DND-41 (cell line): ENCODE measurements at regions not wholly inside any gene's neighbourhood (a gene's known extent, or its start where the extent isn't known, plus 50 kb on each side); places are given as distances from the start of the nearest gene placed in this dataset.

ENCODE experiments used
- ATAC-seq: fragments of 200-7000 bp; cut with Tn5 transposase; 3 replicates; pipeline ENCODE4 v1.9.1; 2021; ENCODE audit warnings: low read depth; ENCODE audit not compliant: insufficient read depth
- DNase-seq: peaks from one replicate; pipeline ENCODE4 v3.0.0-alpha.2; 2020
- H2AFZ ChIP-seq: 2 replicates; pipeline ENCODE4 v1.6.0; 2012; ENCODE audit warnings: low read depth, low read length
- H3K27ac ChIP-seq: 2 replicates; pipeline ENCODE4 v1.5.1; 2012; ENCODE audit warnings: low read length, inconsistent platforms
- H3K27me3 ChIP-seq: fragments of 200-600 bp; sonication (generic); 2 replicates; pipeline ENCODE4 v1.6.0; 2012; ENCODE audit warnings: low read length, mild to moderate bottlenecking, inconsistent platforms; ENCODE audit not compliant: insufficient read depth, poor library complexity
- H3K36me3 ChIP-seq: 2 replicates; pipeline ENCODE4 v1.5.1; 2012; ENCODE audit warnings: low read length, inconsistent platforms; ENCODE audit not compliant: insufficient read depth
- H3K4me1 ChIP-seq: 2 replicates; pipeline ENCODE4 v1.5.1; 2012; ENCODE audit warnings: mild to moderate bottlenecking, low read length; ENCODE audit not compliant: insufficient read depth
- H3K4me2 ChIP-seq: 2 replicates; pipeline ENCODE4 v1.6.0; 2012; ENCODE audit warnings: mild to moderate bottlenecking, moderate library complexity, low read length, inconsistent platforms; ENCODE audit not compliant: insufficient read depth
- H3K4me3 ChIP-seq, 2 experiments: fragments of 200-600 bp in 1 of 2; shearing (Covaris generic) in 1 of 2; 2 replicates each; pipeline ENCODE4 v1.5.1; 2012 to 2016; ENCODE audit warnings: inconsistent platforms in 2 of 2, low read length in 2 of 2, mild to moderate bottlenecking in 2 of 2, low read depth in 1 of 2, moderate library complexity in 1 of 2
- H3K79me2 ChIP-seq: 2 replicates; pipeline ENCODE4 v1.6.0; 2012; ENCODE audit warnings: low read length, inconsistent platforms; ENCODE audit not compliant: insufficient read depth
- H3K9ac ChIP-seq: 2 replicates; pipeline ENCODE4 v1.6.0; 2012; ENCODE audit warnings: low read depth, mild to moderate bottlenecking, inconsistent platforms, low read length, moderate library complexity
- H3K9me3 ChIP-seq: 2 replicates; pipeline ENCODE4 v1.5.1; 2012; ENCODE audit warnings: low read length, moderate library complexity, mild to moderate bottlenecking, inconsistent platforms; ENCODE audit not compliant: insufficient read depth, severe bottlenecking
- H4K20me1 ChIP-seq: 2 replicates; pipeline ENCODE4 v1.6.0; 2012; ENCODE audit warnings: low read length; ENCODE audit not compliant: insufficient read depth
- CTCF ChIP-seq: IDR thresholded peaks from 2 replicates; pipeline ENCODE4 v1.5.1; 2012; ENCODE audit warnings: borderline replicate concordance, low read length, moderate library complexity, mild to moderate bottlenecking; ENCODE audit not compliant: poor library complexity, severe bottlenecking; ENCODE audit errors: extremely low read depth
- EZH2 ChIP-seq: IDR thresholded peaks from 3 replicates; pipeline ENCODE4 v1.6.1; 2012; ENCODE audit warnings: borderline replicate concordance, low read depth, mild to moderate bottlenecking, moderate library complexity, low read length, inconsistent platforms; ENCODE audit not compliant: severe bottlenecking

GRCh38 chr5:89293810-89294209 is 410.8 kb upstream of the MEF2C start:
- no peak overlapping the region for H3K4me2 ChIP-seq
- H2AFZ ChIP-seq, result no peak overlapping the region
- DNase-seq (no peak), ATAC-seq (no peak)
- no peaks in the 10 kb centered on the region for H3K79me2 ChIP-seq
- no peaks in the 10 kb centered on the region for H3K9me3 ChIP-seq
- TF ChIP-seq CTCF (no peak), EZH2 (no peak)
- no peak overlapping the region for H3K4me3 ChIP-seq
- H3K9ac ChIP-seq, result no peak overlapping the region
- no peaks in the 10 kb centered on the region for H3K27me3 ChIP-seq
- H3K27ac ChIP-seq, result no peak overlapping the region
- H3K36me3 ChIP-seq, result no peaks in the 10 kb centered on the region
- no peaks in the 10 kb centered on the region for H3K4me1 ChIP-seq
- no peaks in the 10 kb centered on the region for H4K20me1 ChIP-seq

GRCh38 chr5:89292487-89292886 is 409.5 kb upstream of the MEF2C start:
- no peak overlapping the region for H3K9ac ChIP-seq
- H3K4me1 ChIP-seq, result no peaks in the 10 kb centered on the region
- no peak overlapping the region for H2AFZ ChIP-seq
- no peaks in the 10 kb centered on the region for H3K9me3 ChIP-seq
- no peaks in the 10 kb centered on the region for H3K36me3 ChIP-seq
- H3K4me3 ChIP-seq, result no peak overlapping the region
- no peaks in the 10 kb centered on the region for H4K20me1 ChIP-seq
- no peak overlapping the region for H3K4me2 ChIP-seq
- no peak for DNase-seq
- H3K79me2 ChIP-seq, result no peaks in the 10 kb centered on the region
- no peak for ATAC-seq
- no peak overlapping the region for H3K27ac ChIP-seq
- TF ChIP-seq CTCF (no peak), EZH2 (no peak)
- H3K27me3 ChIP-seq, result no peaks in the 10 kb centered on the region

- TF ChIP-seq CTCF, result no peak
- no peak for TF ChIP-seq EZH2
- H3K4me2 ChIP-seq, result no peak overlapping the region
Observed at GRCh38 chr5:89289604-89290003, 406.6 kb upstream of the MEF2C start.

GRCh38 chr5:89287964-89288363 is 405.0 kb upstream of the MEF2C start:
- Histone ChIP-seq H3K27me3 (no peaks in the 10 kb centered on the region), H3K4me1 (no peaks in the 10 kb centered on the region), H2AFZ (no peak overlapping the region), H3K4me3 (no peak overlapping the region), H4K20me1 (no peaks in the 10 kb centered on the region), H3K9ac (no peak overlapping the region), H3K36me3 (no peaks in the 10 kb centered on the region), H3K79me2 (no peaks in the 10 kb centered on the region), H3K27ac (no peak overlapping the region), H3K9me3 (no peaks in the 10 kb centered on the region), H3K4me2 (no peak overlapping the region)
- TF ChIP-seq EZH2 (no peak), CTCF (no peak)
- DNase-seq (no peak), ATAC-seq (no peak)

More at GRCh38 chr5:89289604-89290003, 406.6 kb upstream of the MEF2C start:
- no peaks in the 10 kb centered on the region for H3K36me3 ChIP-seq
- no peak overlapping the region for H3K27ac ChIP-seq
- no peak overlapping the region for H2AFZ ChIP-seq
- H3K27me3 ChIP-seq, result no peaks in the 10 kb centered on the region
- no peak overlapping the region for H3K4me3 ChIP-seq
- H3K4me1 ChIP-seq, result no peaks in the 10 kb centered on the region
- no peaks in the 10 kb centered on the region for H3K9me3 ChIP-seq
- no peaks in the 10 kb centered on the region for H3K79me2 ChIP-seq
- H4K20me1 ChIP-seq, result no peaks in the 10 kb centered on the region
- DNase-seq (no peak), ATAC-seq (no peak)
- H3K9ac ChIP-seq, result no peak overlapping the region
